Sigmoid colon (tissue), 6 donors: ENCODE measurements at regions not wholly inside any gene's neighbourhood (a gene's known extent, or its start where the extent isn't known, plus 50 kb on each side); places are given as distances from the start of the nearest gene placed in this dataset.

Experiments used
- DNase-seq: peaks from one replicate; pipeline ENCODE4 v3.0.0-alpha.2; 2019
- H3K27ac ChIP-seq, 4 donors: fragments of 200-600 bp; sonication (generic); one replicate each; pipeline ENCODE4 v1.5.1; 2016 to 2019; ENCODE audit warnings: mild to moderate bottlenecking in 1 of 4
- H3K27me3 ChIP-seq, 3 donors: fragments of 200-600 bp; sonication (generic); one replicate each; pipeline ENCODE4 v1.5.1; 2019; ENCODE audit warnings: mild to moderate bottlenecking in 1 of 3
- H3K36me3 ChIP-seq, 4 donors: fragments of 200-600 bp; sonication (generic); one replicate each; pipeline ENCODE4 v1.5.1; 2016 to 2019
- H3K4me1 ChIP-seq, 4 donors: fragments of 200-600 bp; sonication (generic); one replicate each; pipeline ENCODE4 v1.5.1; 2017 to 2019
- H3K4me3 ChIP-seq, 4 donors: fragments of 200-600 bp; sonication (generic); one replicate each; pipeline ENCODE4 v1.5.1; 2017 to 2019; ENCODE audit warnings: mild to moderate bottlenecking in 2 of 4, moderate library complexity in 1 of 4
- H3K9me3 ChIP-seq, 4 donors: fragments of 200-600 bp in 3 of 4; sonication (generic) in 3 of 4; one replicate each; pipeline versions ENCODE4 v1.5.1 to v1.6.1; 2013 to 2019
- CTCF ChIP-seq, 4 experiments: fragments of 450-650 bp in 3 of 4; fragments of 200-600 bp in 1 of 4; IDR thresholded peaks; one replicate each; pipeline ENCODE4 v1.5.1; 2016 to 2019; ENCODE audit warnings: antibody characterized with exemption in 4 of 4, mild to moderate bottlenecking in 3 of 4, moderate library complexity in 2 of 4
- EP300 ChIP-seq, 4 donors: sonication (generic); formaldehyde crosslinking; IDR thresholded peaks; one replicate each; pipeline ENCODE4 v1.6.1; 2017; ENCODE audit warnings: antibody characterized with exemption in 4 of 4
- POLR2A ChIP-seq, 2 donors: fragments of 450-650 bp; IDR thresholded peaks; one replicate each; pipeline ENCODE4 v1.6.1; 2016; ENCODE audit warnings: antibody characterized with exemption in 2 of 2, mild to moderate bottlenecking in 2 of 2, moderate library complexity in 2 of 2
- POLR2AphosphoS5 ChIP-seq, 4 donors: sonication (generic); formaldehyde crosslinking; IDR thresholded peaks; one replicate each; pipeline ENCODE4 v1.6.1; 2017; ENCODE audit warnings: antibody characterized with exemption in 4 of 4
- WGBS, 2 donors: extraction: QIAGEN DNeasy Blood & Tissue Kit; methylation state at CpG; one replicate each; pipeline ENCODE4 v1.1.7; 2013; 5-methylcytosine and 5-hydroxymethylcytosine counted together
- intact Hi-C: fragments of 100-400 bp; cut with DNase I; formaldehyde crosslinking; loops from one replicate; pipeline ENCODE4 v1.15.1; 2023
- donor health status: healthy with polysubstance abuse.
- donor health status: healthy.

- intact Hi-C loops, result no loop called here
- WGBS, 2 donors, result 84 to 85% methylated on average over 2 of the region's 2 CpGs
These were observed 387.9 kb downstream of the DEPDC1B start for GRCh38 chr5:60312098-60312497.

GRCh38 chr5:60299944-60300343, 400.0 kb downstream of the DEPDC1B start:
- 71 to 82% methylated on average over 2 of the region's 2 CpGs for WGBS, 2 donors
- intact Hi-C loops, result no loop called here

More at GRCh38 chr5:60312098-60312497, 387.9 kb downstream of the DEPDC1B start:
- Histone ChIP-seq H3K4me1 (peaks cover 0 to 13% (median 10%) of the 10 kb centered on the region in 4 donors), H3K4me3 (no peak overlapping the region), H3K9me3 (no peaks in the 10 kb centered on the region), H3K36me3 (no peaks in the 10 kb centered on the region), H3K27ac (no peak overlapping the region), H3K27me3 (no peaks in the 10 kb centered on the region)
- no peak for DNase-seq
- TF ChIP-seq EP300 (IDR thresholded peaks at IDR 0.05) (no peak), CTCF (IDR thresholded peaks at IDR 0.05) (no peak), POLR2AphosphoS5 (IDR thresholded peaks at IDR 0.05) (no peak), POLR2A (IDR thresholded peaks at IDR 0.05) (no peak)

GRCh38 chr5:60297658-60298057, 402.3 kb downstream of the DEPDC1B start:
- DNase-seq, result no peak
- TF ChIP-seq POLR2A (IDR thresholded peaks at IDR 0.05) (no peak), EP300 (IDR thresholded peaks at IDR 0.05) (no peak), CTCF (IDR thresholded peaks at IDR 0.05) (no peak), POLR2AphosphoS5 (IDR thresholded peaks at IDR 0.05) (no peak)
- H3K27me3 ChIP-seq, result no peaks in the 10 kb centered on the region
- H3K4me1 ChIP-seq, result peaks cover 0 to 12% (median 1%) of the 10 kb centered on the region in 4 donors
- H3K4me3 ChIP-seq, result no peak overlapping the region
- H3K9me3 ChIP-seq, result no peaks in the 10 kb centered on the region
- no peaks in the 10 kb centered on the region for H3K36me3 ChIP-seq
- intact Hi-C loops, result no loop called here
- 77 to 84% methylated on average over 1 of the region's 1 CpG for WGBS, 2 donors
- H3K27ac ChIP-seq, result no peak overlapping the region

More at GRCh38 chr5:60299944-60300343, 400.0 kb downstream of the DEPDC1B start:
- Histone ChIP-seq H3K4me1 (peaks cover 0 to 12% (median 1%) of the 10 kb centered on the region in 4 donors), H3K27me3 (no peaks in the 10 kb centered on the region), H3K9me3 (no peaks in the 10 kb centered on the region), H3K27ac (no peak overlapping the region), H3K4me3 (no peak overlapping the region), H3K36me3 (no peaks in the 10 kb centered on the region)
- no peak for DNase-seq
- no peak for TF ChIP-seq EP300 (IDR thresholded peaks at IDR 0.05)
- no peak for TF ChIP-seq POLR2A (IDR thresholded peaks at IDR 0.05)
- TF ChIP-seq POLR2AphosphoS5 (IDR thresholded peaks at IDR 0.05), result no peak
- no peak for TF ChIP-seq CTCF (IDR thresholded peaks at IDR 0.05)

GRCh38 chr5:60295423-60295822, 401.9 kb upstream of the PDE4D start:
- peaks cover 0 to 12% (median 1%) of the 10 kb centered on the region in 4 donors for H3K4me1 ChIP-seq
- H3K27me3 ChIP-seq, result no peaks in the 10 kb centered on the region
- no peak for DNase-seq
- WGBS, 2 donors, result 5 to 8% methylated on average over 2 of the region's 2 CpGs
- TF ChIP-seq CTCF (IDR thresholded peaks at IDR 0.05) (no peak), EP300 (IDR thresholded peaks at IDR 0.05) (no peak), POLR2A (IDR thresholded peaks at IDR 0.05) (no peak), POLR2AphosphoS5 (IDR thresholded peaks at IDR 0.05) (no peak)
- no peak overlapping the region for H3K4me3 ChIP-seq
- no peaks in the 10 kb centered on the region for H3K9me3 ChIP-seq
- no peak overlapping the region for H3K27ac ChIP-seq
- intact Hi-C loops, result no loop called here
- H3K36me3 ChIP-seq, result no peaks in the 10 kb centered on the region

GRCh38 chr5:60293518-60293917, 400.0 kb upstream of the PDE4D start:
- WGBS, 2 donors, result 85 to 89% methylated on average over 2 of the region's 2 CpGs
- Histone ChIP-seq H3K27ac (no peak overlapping the region), H3K4me1 (peaks cover 0 to 12% (median 1%) of the 10 kb centered on the region in 4 donors), H3K4me3 (no peak overlapping the region), H3K9me3 (no peaks in the 10 kb centered on the region), H3K27me3 (no peaks in the 10 kb centered on the region), H3K36me3 (no peaks in the 10 kb centered on the region)
- DNase-seq, result no peak
- no peak for TF ChIP-seq CTCF (IDR thresholded peaks at IDR 0.05)
- no peak for TF ChIP-seq POLR2A (IDR thresholded peaks at IDR 0.05)
- TF ChIP-seq POLR2AphosphoS5 (IDR thresholded peaks at IDR 0.05), result no peak
- no peak for TF ChIP-seq EP300 (IDR thresholded peaks at IDR 0.05)
- intact Hi-C loops, result no loop called here
